ENCODE measurements at regions not wholly inside any gene's neighbourhood (a gene's known extent, or its start where the extent isn't known, plus 50 kb on each side); places are given as distances from the start of the nearest gene placed in this dataset.

- TF ChIP-seq, protein P1, sequence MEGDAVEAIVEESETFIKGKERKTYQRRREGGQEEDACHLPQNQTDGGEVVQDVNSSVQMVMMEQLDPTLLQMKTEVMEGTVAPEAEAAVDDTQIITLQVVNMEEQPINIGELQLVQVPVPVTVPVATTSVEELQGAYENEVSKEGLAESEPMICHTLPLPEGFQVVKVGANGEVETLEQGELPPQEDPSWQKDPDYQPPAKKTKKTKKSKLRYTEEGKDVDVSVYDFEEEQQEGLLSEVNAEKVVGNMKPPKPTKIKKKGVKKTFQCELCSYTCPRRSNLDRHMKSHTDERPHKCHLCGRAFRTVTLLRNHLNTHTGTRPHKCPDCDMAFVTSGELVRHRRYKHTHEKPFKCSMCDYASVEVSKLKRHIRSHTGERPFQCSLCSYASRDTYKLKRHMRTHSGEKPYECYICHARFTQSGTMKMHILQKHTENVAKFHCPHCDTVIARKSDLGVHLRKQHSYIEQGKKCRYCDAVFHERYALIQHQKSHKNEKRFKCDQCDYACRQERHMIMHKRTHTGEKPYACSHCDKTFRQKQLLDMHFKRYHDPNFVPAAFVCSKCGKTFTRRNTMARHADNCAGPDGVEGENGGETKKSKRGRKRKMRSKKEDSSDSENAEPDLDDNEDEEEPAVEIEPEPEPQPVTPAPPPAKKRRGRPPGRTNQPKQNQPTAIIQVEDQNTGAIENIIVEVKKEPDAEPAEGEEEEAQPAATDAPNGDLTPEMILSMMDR (IDR thresholded peaks at IDR 0.05; ENCODE audit: borderline replicate concordance), result no peak
- peaks cover 16% of the 10 kb centered on the region for H3K9me3 ChIP-seq (replicated peaks)
- no peaks in the 10 kb centered on the region for H3K36me3 ChIP-seq
- no peak overlapping the region for H3K27ac ChIP-seq (replicated peaks)
- DNase-seq, result no peak
- intact Hi-C loops (cut with micrococcal nuclease), result no loop called here
- no peak overlapping the region for H3K4me3 ChIP-seq
- no peaks in the 10 kb centered on the region for H3K27me3 ChIP-seq (ENCODE audit: low read depth)
- no peaks in the 10 kb centered on the region for H3K4me1 ChIP-seq
Measured at GRCh38 chr7:9680713-9681112, 1247.3 kb downstream of the NXPH1 start.

GRCh38 chr7:9681284-9681683 lies 1247.9 kb downstream of the NXPH1 start:
- intact Hi-C loops (cut with micrococcal nuclease), result no loop called here
- DNase-seq, result no peak
- Histone ChIP-seq H3K27me3 (ENCODE audit: low read depth) (no peaks in the 10 kb centered on the region), H3K9me3 (replicated peaks) (peaks cover 16% of the 10 kb centered on the region), H3K36me3 (no peaks in the 10 kb centered on the region), H3K27ac (replicated peaks) (no peak overlapping the region), H3K4me3 (no peak overlapping the region), H3K4me1 (no peaks in the 10 kb centered on the region)
- TF ChIP-seq, protein P1 (IDR thresholded peaks at IDR 0.05; ENCODE audit: borderline replicate concordance), result no peak

DNA sequence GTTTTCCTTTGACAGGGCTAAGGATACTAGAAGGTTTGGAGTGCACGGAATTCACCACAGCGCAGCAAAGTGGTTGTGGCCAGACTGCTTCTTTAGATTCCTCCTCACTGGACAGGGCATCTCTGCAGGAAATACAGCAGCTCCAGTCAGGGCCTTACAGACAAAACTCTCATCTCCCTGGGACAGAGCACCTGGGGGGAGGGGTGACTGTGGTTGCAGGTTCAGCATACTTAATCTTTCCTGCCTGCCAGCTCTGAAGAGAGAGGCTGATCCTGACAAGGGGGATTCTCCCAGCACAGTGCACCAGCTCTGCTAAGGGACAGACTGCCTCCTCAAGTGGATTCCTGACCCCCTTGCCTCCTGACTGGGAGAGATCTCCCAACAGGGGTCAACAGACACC lies 1257.9 kb downstream of the NXPH1 start:
- Histone ChIP-seq H3K4me1 (no peaks in the 10 kb centered on the region), H3K36me3 (no peaks in the 10 kb centered on the region), H3K9me3 (replicated peaks) (peaks cover 22% of the 10 kb centered on the region), H3K4me3 (no peak overlapping the region), H3K27ac (replicated peaks) (no peak overlapping the region), H3K27me3 (ENCODE audit: low read depth) (no peaks in the 10 kb centered on the region)
- intact Hi-C loops (cut with micrococcal nuclease), result no loop called here
- TF ChIP-seq, protein P1 (IDR thresholded peaks at IDR 0.05; ENCODE audit: borderline replicate concordance), result no peak
- no peak for DNase-seq

- Histone ChIP-seq H3K4me1 (no peaks in the 10 kb centered on the region), H3K36me3 (no peaks in the 10 kb centered on the region), H3K27ac (replicated peaks) (no peak overlapping the region), H3K4me3 (no peak overlapping the region), H3K27me3 (ENCODE audit: low read depth) (no peaks in the 10 kb centered on the region), H3K9me3 (replicated peaks) (peaks cover 12% of the 10 kb centered on the region)
- intact Hi-C loops (cut with micrococcal nuclease), result no loop called here
- TF ChIP-seq, protein P1 (IDR thresholded peaks at IDR 0.05; ENCODE audit: borderline replicate concordance), result no peak
- DNase-seq, result no peak
Measured at GRCh38 chr7:9698375-9698774, 1265.0 kb downstream of the NXPH1 start.

DNA sequence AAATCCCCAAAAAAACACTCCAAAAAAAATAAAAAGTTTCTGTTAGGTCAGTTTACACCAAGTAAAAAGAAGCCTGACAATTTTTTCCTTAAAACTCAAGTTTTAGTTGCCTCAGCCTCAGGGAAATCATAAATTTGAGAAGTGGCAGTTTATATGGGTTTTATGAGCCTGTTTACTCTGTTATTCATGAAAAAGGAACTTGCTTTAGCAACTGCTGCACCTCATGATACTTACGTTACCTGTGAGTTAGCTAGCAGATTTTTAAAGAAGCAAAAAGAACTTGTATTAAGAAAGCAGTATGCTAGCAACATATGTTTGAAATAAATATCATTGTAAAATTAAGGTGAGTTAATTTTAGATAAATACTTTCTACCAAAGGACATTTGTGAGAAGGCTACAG lies 1264.5 kb upstream of the PHF14 start:
- H3K36me3 ChIP-seq, result no peaks in the 10 kb centered on the region
- H3K27me3 ChIP-seq (ENCODE audit: low read depth), result no peaks in the 10 kb centered on the region
- no peak overlapping the region for H3K4me3 ChIP-seq
- H3K9me3 ChIP-seq (replicated peaks), result no peaks in the 10 kb centered on the region
- intact Hi-C loops (cut with micrococcal nuclease), result no loop called here
- TF ChIP-seq, protein P1 (IDR thresholded peaks at IDR 0.05; ENCODE audit: borderline replicate concordance), result no peak
- H3K4me1 ChIP-seq, result no peaks in the 10 kb centered on the region
- H3K27ac ChIP-seq (replicated peaks), result no peak overlapping the region
- DNase-seq, result no peak

All from left ventricle myocardium inferior (tissue), 1 donor.